H1 (cell line): ENCODE measurements at regions not wholly inside any gene's neighbourhood (a gene's known extent, or its start where the extent isn't known, plus 50 kb on each side); places are given as distances from the start of the nearest gene placed in this dataset.

Experiments
- CTCF ChIA-PET: fragments of 300-600 bp; sonication (Branson Sonifier 250); formaldehyde crosslinking; loops from one replicate; lab custom pipeline; 2021; ENCODE audit not compliant: partially characterized antibody; lab: Charles Lee
- POLR2A ChIA-PET: fragments of 300-600 bp; sonication (Branson Sonifier 250); formaldehyde crosslinking; loops from one replicate; lab custom pipeline; 2021; ENCODE audit warnings: inconsistent platforms; ENCODE audit not compliant: partially characterized antibody; lab: Charles Lee
- DNase-seq, 2 experiments: peaks; one replicate each; pipeline versions ENCODE4 v3.0.0 to v3.0.0-alpha.2; 2010 to 2022; ENCODE audit warnings: low spot score in 2 of 2, low read depth in 1 of 2, mixed read lengths in 1 of 2
- FAIRE-seq: peaks from 2 replicates; lab custom pipeline; 2011; peaks lifted over from hg19 to GRCh38; lab: Jason Lieb, UNC
- H2AFZ ChIP-seq: 2 replicates; pipeline ENCODE4 v1.8.1; 2012; ENCODE audit warnings: low read length, inconsistent platforms
- H2AK5ac ChIP-seq: 2 replicates; pipeline ENCODE4 v1.6.1; 2013; ENCODE audit warnings: low read depth, low read length
- H2BK120ac ChIP-seq: replicated peaks from 2 replicates; pipeline ENCODE3; 2013; ENCODE audit warnings: low read depth, low read length, inconsistent platforms
- H2BK12ac ChIP-seq: 2 replicates; pipeline ENCODE4 v1.6.1; 2013; ENCODE audit warnings: low read depth, low read length
- H2BK15ac ChIP-seq: 2 replicates; pipeline ENCODE4 v1.6.1; 2013; ENCODE audit warnings: low read length
- H2BK20ac ChIP-seq: 2 replicates; pipeline ENCODE4 v1.6.1; 2013; ENCODE audit warnings: low read length
- H2BK5ac ChIP-seq: 2 replicates; pipeline ENCODE4 v1.6.1; 2013; ENCODE audit warnings: low read depth, low read length
- H3K14ac ChIP-seq: 2 replicates; pipeline ENCODE4 v1.6.1; 2013; ENCODE audit warnings: inconsistent platforms; ENCODE audit not compliant: insufficient read length
- H3K18ac ChIP-seq: 2 replicates; pipeline ENCODE4 v1.6.1; 2013; ENCODE audit warnings: low read length; ENCODE audit errors: extremely low read depth
- H3K23ac ChIP-seq: 2 replicates; pipeline ENCODE4 v1.6.1; 2013; ENCODE audit warnings: inconsistent platforms; ENCODE audit not compliant: insufficient read length
- H3K23me2 ChIP-seq: 2 replicates; pipeline ENCODE4 v1.6.1; 2013; ENCODE audit warnings: low read depth, low read length
- H3K27ac ChIP-seq: 2 replicates; pipeline ENCODE4 v1.6.1; 2011; ENCODE audit warnings: low read depth, low read length, inconsistent platforms
- H3K27me3 ChIP-seq, 4 experiments: replicated peaks in 1 of 4; 1 replicate in 1 of 4; 2 replicates in 3 of 4; pipeline versions ENCODE4 v1.6.1 to v1.8.1; 2011 to 2013; ENCODE audit warnings: low read length in 3 of 4, mild to moderate bottlenecking in 3 of 4, inconsistent platforms in 2 of 4, mixed read lengths in 2 of 4, moderate library complexity in 1 of 4; ENCODE audit not compliant: control insufficient read depth in 3 of 4, insufficient read depth in 3 of 4; ENCODE audit errors: extremely low read depth in 1 of 4
- H3K36me3 ChIP-seq, 4 experiments: 2 replicates each; pipeline versions ENCODE4 v1.6.1 to v1.8.1; 2011 to 2013; ENCODE audit warnings: mild to moderate bottlenecking in 4 of 4, low read length in 3 of 4, moderate library complexity in 2 of 4, control low read depth in 1 of 4, inconsistent platforms in 1 of 4; ENCODE audit not compliant: insufficient read depth in 4 of 4, control insufficient read depth in 2 of 4
- H3K4ac ChIP-seq: replicated peaks from 2 replicates; pipeline ENCODE3; 2013; ENCODE audit warnings: low read length, low read depth, mixed read lengths, inconsistent platforms; ENCODE audit not compliant: insufficient read length
- H3K4me1 ChIP-seq, 4 experiments: replicated peaks in 1 of 4; 1 replicate in 1 of 4; 2 replicates in 3 of 4; pipeline versions ENCODE4 v1.6.1 to v1.8.1; 2011 to 2013; ENCODE audit warnings: low read length in 3 of 4, inconsistent platforms in 2 of 4, mixed read lengths in 1 of 4; ENCODE audit not compliant: insufficient read depth in 4 of 4, control insufficient read depth in 3 of 4
- H3K4me2 ChIP-seq, 2 experiments: 2 replicates each; pipeline versions ENCODE4 v1.6.1 to v1.8.1; 2011 to 2013; ENCODE audit warnings: low read depth in 2 of 2, low read length in 2 of 2, control low read depth in 1 of 2, inconsistent platforms in 1 of 2, mild to moderate bottlenecking in 1 of 2; ENCODE audit not compliant: insufficient read depth in 1 of 2
- H3K4me3 ChIP-seq, 4 experiments: fragments of 200-600, 300-600 bp in 1 of 4; sonication (generic), shearing (Covaris generic), sonication (Bioruptor Twin) in 1 of 4; 2 replicates each; pipeline versions ENCODE4 v1.5.1 to v1.8.1; 2011 to 2016; ENCODE audit warnings: low read length in 4 of 4, low read depth in 3 of 4, control low read depth in 2 of 4, inconsistent platforms in 2 of 4, mild to moderate bottlenecking in 2 of 4, mixed read lengths in 1 of 4, moderate library complexity in 1 of 4; ENCODE audit not compliant: insufficient read depth in 2 of 4; ENCODE audit errors: extremely low read depth in 1 of 4
- H3K56ac ChIP-seq: replicated peaks from 2 replicates; pipeline ENCODE3; 2013; ENCODE audit warnings: low read depth, mild to moderate bottlenecking, mixed read lengths, low read length, inconsistent platforms; ENCODE audit not compliant: insufficient read length
- H3K79me1 ChIP-seq: 2 replicates; pipeline ENCODE4 v1.6.1; 2013; ENCODE audit warnings: low read depth, low read length, control low read depth
- H3K79me2 ChIP-seq, 2 experiments: 2 replicates each; pipeline versions ENCODE4 v1.6.1 to v1.8.1; 2012 to 2013; ENCODE audit warnings: low read length in 2 of 2, mild to moderate bottlenecking in 2 of 2, inconsistent platforms in 1 of 2; ENCODE audit not compliant: insufficient read depth in 2 of 2, control insufficient read depth in 1 of 2
- H3K9ac ChIP-seq, 4 experiments: replicated peaks in 1 of 4; 1 replicate in 1 of 4; 2 replicates in 3 of 4; pipeline versions ENCODE4 v1.6.1 to v1.8.1; 2011 to 2013; ENCODE audit warnings: low read depth in 3 of 4, low read length in 3 of 4, control low read depth in 2 of 4, mild to moderate bottlenecking in 2 of 4, moderate library complexity in 2 of 4, inconsistent platforms in 1 of 4; ENCODE audit errors: extremely low read depth in 1 of 4
- H3K9me3 ChIP-seq, 2 experiments: 2 replicates each; pipeline versions ENCODE4 v1.6.1 to v1.8.1; 2012 to 2013; ENCODE audit warnings: mild to moderate bottlenecking in 2 of 2, moderate library complexity in 2 of 2, control low read depth in 1 of 2, inconsistent platforms in 1 of 2, low read depth in 1 of 2, low read length in 1 of 2, mixed read lengths in 1 of 2; ENCODE audit not compliant: insufficient read depth in 2 of 2
- H4K20me1 ChIP-seq, 2 experiments: replicated peaks in 1 of 2; 2 replicates each; pipeline versions ENCODE3 to v1.8.1; 2011 to 2013; ENCODE audit warnings: inconsistent platforms in 2 of 2, low read length in 2 of 2, mild to moderate bottlenecking in 1 of 2; ENCODE audit not compliant: insufficient read depth in 2 of 2, control insufficient read depth in 1 of 2
- H4K5ac ChIP-seq: 2 replicates; pipeline ENCODE4 v1.6.1; 2013; ENCODE audit warnings: low read length, low read depth, mixed read lengths, inconsistent platforms; ENCODE audit not compliant: insufficient read length
- H4K8ac ChIP-seq: 2 replicates; pipeline ENCODE4 v1.8.0; 2013; ENCODE audit warnings: mild to moderate bottlenecking, moderate library complexity, low read length, inconsistent platforms; ENCODE audit not compliant: insufficient read depth; ENCODE audit errors: extremely low read depth
- H4K91ac ChIP-seq: replicated peaks from 2 replicates; pipeline ENCODE3; 2013; ENCODE audit warnings: low read length, mixed read lengths, inconsistent platforms; ENCODE audit not compliant: insufficient read length
- ATF3 ChIP-seq: IDR thresholded peaks from 2 replicates; pipeline ENCODE4 v1.6.1; 2011; ENCODE audit warnings: low read depth, mild to moderate bottlenecking, low read length; ENCODE audit not compliant: insufficient read depth
- BACH1 ChIP-seq: IDR thresholded peaks from 2 replicates; pipeline ENCODE4 v1.6.1; 2012; ENCODE audit warnings: low read length, improper control_type of control experiment
- CBX5 ChIP-seq: fragments of 300-800, 300-1000 bp; sonication (generic); IDR thresholded peaks from 2 replicates; pipeline ENCODE4 v1.7.1; 2016; ENCODE audit warnings: antibody characterized with exemption, low read length, low read depth
- CEBPB ChIP-seq: IDR thresholded peaks from 2 replicates; pipeline ENCODE4 v1.6.1; 2012; ENCODE audit warnings: low read depth, low read length
- CHD1 ChIP-seq: IDR thresholded peaks from 2 replicates; pipeline ENCODE4 v1.6.1; 2012; ENCODE audit warnings: low read depth, low read length, improper control_type of control experiment
- EP300 ChIP-seq, 2 experiments: IDR thresholded peaks; 1 replicate in 1 of 2; 2 replicates in 1 of 2; pipeline ENCODE4 v1.6.1; 2011 to 2012; ENCODE audit warnings: low read depth in 2 of 2, low read length in 2 of 2, mild to moderate bottlenecking in 2 of 2, borderline replicate concordance in 1 of 2, inconsistent platforms in 1 of 2, moderate library complexity in 1 of 2
- GTF2F1 ChIP-seq: IDR thresholded peaks from 2 replicates; pipeline ENCODE4 v1.6.1; 2012; ENCODE audit warnings: low read depth, low read length, improper control_type of control experiment, borderline replicate concordance
- HDAC2 ChIP-seq, 2 experiments: fragments of 300-600 bp in 1 of 2; sonication (generic) in 1 of 2; IDR thresholded peaks; 2 replicates each; pipeline ENCODE4 v1.6.1; 2011 to 2012; ENCODE audit warnings: low read depth in 2 of 2, low read length in 2 of 2, mild to moderate bottlenecking in 2 of 2, moderate library complexity in 2 of 2, borderline replicate concordance in 1 of 2, inconsistent platforms in 1 of 2
- NRF1 ChIP-seq: IDR thresholded peaks from 2 replicates; pipeline ENCODE4 v1.6.1; 2011; ENCODE audit warnings: mild to moderate bottlenecking, low read depth, low read length, improper control_type of control experiment
- RNF2 ChIP-seq: fragments of 200-900, 300-1000 bp; sonication (generic); IDR thresholded peaks from 2 replicates; pipeline ENCODE4 v1.7.1; 2016; ENCODE audit warnings: borderline replicate concordance, low read depth, mild to moderate bottlenecking, antibody characterized with exemption, low read length; ENCODE audit not compliant: poor library complexity, severe bottlenecking; ENCODE audit errors: missing control alignments
- SIN3A ChIP-seq, 2 experiments: IDR thresholded peaks in 1 of 2; conservative IDR thresholded peaks in 1 of 2; 2 replicates each; pipeline ENCODE4 v1.6.1; 2011 to 2012; ENCODE audit warnings: low read length in 2 of 2, improper control_type of control experiment in 1 of 2, low read depth in 1 of 2, mild to moderate bottlenecking in 1 of 2
- TAF1 ChIP-seq: IDR thresholded peaks from 2 replicates; pipeline ENCODE4 v1.6.1; 2011; ENCODE audit warnings: mild to moderate bottlenecking, low read depth, low read length
- TBP ChIP-seq: IDR thresholded peaks from 2 replicates; pipeline ENCODE4 v1.6.1; 2011; ENCODE audit warnings: low read depth, low read length, improper control_type of control experiment
- TEAD4 ChIP-seq: IDR thresholded peaks from 2 replicates; pipeline ENCODE4 v1.6.1; 2012; ENCODE audit warnings: low read depth, low read length, inconsistent platforms, mixed read lengths
- WGBS, 2 experiments: shearing (Covaris generic) in 1 of 2; methylation state at CpG; one replicate each; pipeline versions ENCODE4 v1.1.6 to v1.1.7; 2013 to 2015; ENCODE audit warnings: low lambda C conversion rate in 2 of 2, mixed read lengths in 2 of 2, inconsistent platforms in 1 of 2, low coverage in 1 of 2, missing lambda C conversion rate in 1 of 2; ENCODE audit not compliant: insufficient replicate concordance in 2 of 2, insufficient coverage in 1 of 2, insufficient read length in 1 of 2; ENCODE audit errors: extremely low coverage in 1 of 2, missing lambda C conversion rate in 1 of 2; 5-methylcytosine and 5-hydroxymethylcytosine counted together

GRCh38 chr17:34458266-34458665, 95.2 kb upstream of the CCL1 start:
- H3K9me3 ChIP-seq = no peaks in the 10 kb centered on the region
- no peak overlapping the region for H2BK12ac ChIP-seq
- no peak overlapping the region for H3K9ac ChIP-seq
- H3K36me3 ChIP-seq = no peaks in the 10 kb centered on the region
- CTCF ChIA-PET = interaction anchor here (0.6 to 2.3 kb wide), 8 partner anchors 14 to 345 kb away, joined by 3 to 6 read pairs (median 4); no protein-coding TSS in a partner anchor
- H2BK5ac ChIP-seq = no peak overlapping the region
- POLR2A ChIA-PET = no interaction called here
- no peak overlapping the region for H3K56ac ChIP-seq
- no peak overlapping the region for H3K18ac ChIP-seq
- no peak overlapping the region for H3K4me2 ChIP-seq
- no peak overlapping the region for H3K27ac ChIP-seq
- WGBS, 2 experiments = 85% methylated on average over 6 of the region's 6 CpGs; no CpG with 5 or more reads in 1 of the 2 experiments
- no peak overlapping the region for H2BK120ac ChIP-seq
- no peak overlapping the region for H4K8ac ChIP-seq
- no peaks in the 10 kb centered on the region for H4K20me1 ChIP-seq
- H2BK15ac ChIP-seq = no peak overlapping the region
- H2BK20ac ChIP-seq = no peak overlapping the region
- no peak overlapping the region for H2AK5ac ChIP-seq
- peaks cover 0 to 1% (median 0%) of the 10 kb centered on the region in 4 experiments; a peak in 2 of 7 replicates for H3K27me3 ChIP-seq
- no peak overlapping the region for H3K4ac ChIP-seq
- H3K23ac ChIP-seq = no peak overlapping the region
- no peak overlapping the region for H4K5ac ChIP-seq
- FAIRE-seq (no peak), DNase-seq (no peak)
- no peaks in the 10 kb centered on the region; a peak in 1 of 7 replicates for H3K4me1 ChIP-seq
- no peaks in the 10 kb centered on the region for H3K79me1 ChIP-seq
- no peak overlapping the region for H2AFZ ChIP-seq
- H3K14ac ChIP-seq = no peak overlapping the region
- no peaks in the 10 kb centered on the region for H3K23me2 ChIP-seq
- no peaks in the 10 kb centered on the region for H3K79me2 ChIP-seq
- no peak overlapping the region for H4K91ac ChIP-seq
- H3K4me3 ChIP-seq = no peak overlapping the region
- no peak for TF ChIP-seq BACH1
- TF ChIP-seq CBX5 = no peak
- TF ChIP-seq SIN3A (conservative IDR thresholded peaks at IDR 0.05 in 1 of 2, IDR thresholded peaks at IDR 0.05 in 1 of 2; ENCODE audit: low read depth in 1 of 2, low read length in 2 of 2) = no peak
- TF ChIP-seq TAF1 = no peak
- TF ChIP-seq ATF3 = no peak
- TF ChIP-seq EP300 (IDR thresholded peaks at IDR 0.05; ENCODE audit: borderline replicate concordance in 1 of 2, low read depth in 2 of 2, low read length in 2 of 2) = no peak
- no peak for TF ChIP-seq CEBPB
- TF ChIP-seq GTF2F1 = no peak
- TF ChIP-seq HDAC2 (IDR thresholded peaks at IDR 0.05; ENCODE audit: borderline replicate concordance in 1 of 2, low read depth in 2 of 2, low read length in 2 of 2) = no peak
- no peak for TF ChIP-seq NRF1
- no peak for TF ChIP-seq TBP
- TF ChIP-seq CHD1 = no peak
- TF ChIP-seq RNF2 = no peak
- TF ChIP-seq TEAD4 = no peak
